ENCODE measurements at regions not wholly inside any gene's neighbourhood (a gene's known extent, or its start where the extent isn't known, plus 50 kb on each side); places are given as distances from the start of the nearest gene placed in this dataset.

DNA sequence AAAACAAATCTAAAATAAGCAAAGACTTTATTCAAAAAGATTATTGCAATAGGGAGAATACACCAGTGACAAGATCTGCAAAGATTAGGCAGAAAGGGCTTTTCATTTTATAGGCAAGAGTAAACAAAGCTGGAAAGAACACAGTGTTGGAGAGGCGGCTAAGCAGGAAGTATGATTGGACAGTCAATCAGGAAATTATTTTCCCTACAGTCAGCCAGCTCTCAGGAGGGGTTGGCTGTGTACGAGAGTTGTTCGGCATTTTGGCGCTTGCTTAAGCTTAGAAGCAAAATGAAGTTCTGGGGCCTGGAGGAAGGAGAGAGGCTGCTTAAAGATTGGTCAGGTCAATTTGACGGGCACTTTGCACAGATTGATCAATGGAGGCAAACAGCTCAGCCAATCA is 1030.5 kb downstream of the TLE4 start:
- TF ChIP-seq, protein P1, sequence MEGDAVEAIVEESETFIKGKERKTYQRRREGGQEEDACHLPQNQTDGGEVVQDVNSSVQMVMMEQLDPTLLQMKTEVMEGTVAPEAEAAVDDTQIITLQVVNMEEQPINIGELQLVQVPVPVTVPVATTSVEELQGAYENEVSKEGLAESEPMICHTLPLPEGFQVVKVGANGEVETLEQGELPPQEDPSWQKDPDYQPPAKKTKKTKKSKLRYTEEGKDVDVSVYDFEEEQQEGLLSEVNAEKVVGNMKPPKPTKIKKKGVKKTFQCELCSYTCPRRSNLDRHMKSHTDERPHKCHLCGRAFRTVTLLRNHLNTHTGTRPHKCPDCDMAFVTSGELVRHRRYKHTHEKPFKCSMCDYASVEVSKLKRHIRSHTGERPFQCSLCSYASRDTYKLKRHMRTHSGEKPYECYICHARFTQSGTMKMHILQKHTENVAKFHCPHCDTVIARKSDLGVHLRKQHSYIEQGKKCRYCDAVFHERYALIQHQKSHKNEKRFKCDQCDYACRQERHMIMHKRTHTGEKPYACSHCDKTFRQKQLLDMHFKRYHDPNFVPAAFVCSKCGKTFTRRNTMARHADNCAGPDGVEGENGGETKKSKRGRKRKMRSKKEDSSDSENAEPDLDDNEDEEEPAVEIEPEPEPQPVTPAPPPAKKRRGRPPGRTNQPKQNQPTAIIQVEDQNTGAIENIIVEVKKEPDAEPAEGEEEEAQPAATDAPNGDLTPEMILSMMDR (IDR thresholded peaks at IDR 0.05): no peak
- TF ChIP-seq POLR2A (IDR thresholded peaks at IDR 0.05): no peak
